ENCODE measurements at regions not wholly inside any gene's neighbourhood (a gene's known extent, or its start where the extent isn't known, plus 50 kb on each side); places are given as distances from the start of the nearest gene placed in this dataset.
"Not testable (repeated sequence)": the region's sequence is repeated elsewhere in the genome, so short reads cannot be mapped to it uniquely, and the experiment has no call there.

- 69 to 79% methylated on average over 1 of the region's 1 CpG for WGBS, 2 donors
These were observed 650.7 kb upstream of the GRID2 start for GRCh38 chr4:91653067-91653466.

GRCh38 chr4:91681091-91681490, 622.7 kb upstream of the GRID2 start:
- ATAC-seq = no peak
- no peak overlapping the region for H3K27ac ChIP-seq
- peaks cover 0 to 7% (median 0%) of the 10 kb centered on the region in 11 donors for H3K9me3 ChIP-seq
- no peaks in the 10 kb centered on the region for H3K27me3 ChIP-seq
- intact Hi-C loops (cut with DNase I) = no loop called here
- no peak for DNase-seq
- no peaks in the 10 kb centered on the region for H3K4me1 ChIP-seq
- H3K36me3 ChIP-seq = no peaks in the 10 kb centered on the region
- TF ChIP-seq, protein P1, sequence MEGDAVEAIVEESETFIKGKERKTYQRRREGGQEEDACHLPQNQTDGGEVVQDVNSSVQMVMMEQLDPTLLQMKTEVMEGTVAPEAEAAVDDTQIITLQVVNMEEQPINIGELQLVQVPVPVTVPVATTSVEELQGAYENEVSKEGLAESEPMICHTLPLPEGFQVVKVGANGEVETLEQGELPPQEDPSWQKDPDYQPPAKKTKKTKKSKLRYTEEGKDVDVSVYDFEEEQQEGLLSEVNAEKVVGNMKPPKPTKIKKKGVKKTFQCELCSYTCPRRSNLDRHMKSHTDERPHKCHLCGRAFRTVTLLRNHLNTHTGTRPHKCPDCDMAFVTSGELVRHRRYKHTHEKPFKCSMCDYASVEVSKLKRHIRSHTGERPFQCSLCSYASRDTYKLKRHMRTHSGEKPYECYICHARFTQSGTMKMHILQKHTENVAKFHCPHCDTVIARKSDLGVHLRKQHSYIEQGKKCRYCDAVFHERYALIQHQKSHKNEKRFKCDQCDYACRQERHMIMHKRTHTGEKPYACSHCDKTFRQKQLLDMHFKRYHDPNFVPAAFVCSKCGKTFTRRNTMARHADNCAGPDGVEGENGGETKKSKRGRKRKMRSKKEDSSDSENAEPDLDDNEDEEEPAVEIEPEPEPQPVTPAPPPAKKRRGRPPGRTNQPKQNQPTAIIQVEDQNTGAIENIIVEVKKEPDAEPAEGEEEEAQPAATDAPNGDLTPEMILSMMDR (IDR thresholded peaks at IDR 0.05) = no peak
- H3K4me3 ChIP-seq = no peak overlapping the region

More at GRCh38 chr4:91653067-91653466, 650.7 kb upstream of the GRID2 start:
- Histone ChIP-seq H3K27ac (no peak overlapping the region), H3K36me3 (no peaks in the 10 kb centered on the region), H3K4me1 (no peaks in the 10 kb centered on the region), H3K9me3 (peaks cover 0 to 4% (median 0%) of the 10 kb centered on the region in 11 donors), H3K4me3 (no peak overlapping the region), H3K27me3 (no peaks in the 10 kb centered on the region)
- intact Hi-C loops (cut with DNase I) = no loop called here
- DNase-seq (no peak), ATAC-seq (no peak)
- TF ChIP-seq, protein P1 (IDR thresholded peaks at IDR 0.05) = no peak

GRCh38 chr4:91681544-91681943, 622.2 kb upstream of the GRID2 start:
- ATAC-seq = no peak
- DNase-seq = no peak
- peaks cover 0 to 6% (median 0%) of the 10 kb centered on the region in 11 donors for H3K9me3 ChIP-seq
- H3K27me3 ChIP-seq = no peaks in the 10 kb centered on the region
- no peak overlapping the region for H3K4me3 ChIP-seq
- intact Hi-C loops (cut with DNase I) = no loop called here
- H3K36me3 ChIP-seq = no peaks in the 10 kb centered on the region
- H3K4me1 ChIP-seq = no peaks in the 10 kb centered on the region
- H3K27ac ChIP-seq = no peak overlapping the region
- TF ChIP-seq, protein P1 (IDR thresholded peaks at IDR 0.05) = no peak
- WGBS, 2 donors = 48 to 55% methylated on average over 1 of the region's 1 CpG

GRCh38 chr4:91684955-91685354, 618.8 kb upstream of the GRID2 start:
- WGBS, 2 donors = 62 to 65% methylated on average over 1 of the region's 1 CpG
- Histone ChIP-seq H3K27ac (no peak overlapping the region), H3K4me1 (no peaks in the 10 kb centered on the region), H3K27me3 (no peaks in the 10 kb centered on the region), H3K36me3 (no peaks in the 10 kb centered on the region), H3K4me3 (no peak overlapping the region), H3K9me3 (no peaks in the 10 kb centered on the region)
- DNase-seq (no peak), ATAC-seq (no peak)
- intact Hi-C loops (cut with DNase I) = no loop called here
- TF ChIP-seq, protein P1 (IDR thresholded peaks at IDR 0.05) = no peak

DNA sequence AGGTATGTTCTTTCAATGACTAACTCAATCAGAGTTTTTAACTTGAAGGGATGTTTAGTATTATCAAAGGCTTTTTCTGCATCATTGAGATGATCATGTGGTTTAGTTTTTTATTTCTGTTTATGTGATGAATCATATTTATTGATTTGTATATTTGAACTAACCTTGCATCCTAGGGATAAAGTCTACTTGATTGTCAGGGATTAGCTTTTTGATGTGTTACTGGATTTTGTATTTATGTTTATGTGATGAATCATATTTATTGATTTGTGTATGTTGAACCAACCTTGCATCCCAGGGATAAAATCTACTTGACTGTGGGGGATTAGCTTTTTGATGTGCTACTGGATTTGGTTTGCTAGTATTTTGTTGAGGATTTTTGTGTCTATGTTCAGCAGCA, 615.4 kb upstream of the GRID2 start:
- DNase-seq (no peak), ATAC-seq (no peak)
- Histone ChIP-seq H3K27me3 (no peaks in the 10 kb centered on the region), H3K9me3 (peaks cover 0 to 9% (median 0%) of the 10 kb centered on the region in 11 donors), H3K27ac (no peak overlapping the region), H3K36me3 (no peaks in the 10 kb centered on the region), H3K4me3 (no peak overlapping the region), H3K4me1 (no peaks in the 10 kb centered on the region)
- intact Hi-C loops (cut with DNase I) = no loop called here
- TF ChIP-seq, protein P1 (IDR thresholded peaks at IDR 0.05) = no peak

DNA sequence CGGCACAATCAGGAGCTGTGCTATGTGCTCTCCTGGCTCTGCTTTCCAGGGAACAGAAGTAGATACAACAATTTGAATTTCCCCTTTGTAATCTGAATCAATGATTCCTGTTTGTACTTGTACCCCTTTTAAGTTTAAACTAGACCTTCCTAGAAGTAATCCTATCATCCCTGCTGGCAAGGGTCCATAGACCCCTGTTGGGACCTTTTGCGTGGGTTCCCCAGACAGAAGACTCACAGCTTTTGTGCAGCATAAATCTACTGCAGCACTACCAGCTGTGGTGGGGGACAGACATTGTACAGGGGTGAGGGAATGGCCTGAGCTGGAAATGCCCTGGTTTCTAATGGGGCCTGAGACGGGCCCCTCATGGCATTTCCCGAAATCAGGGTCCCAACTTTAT, 604.1 kb upstream of the GRID2 start:
- H3K4me1 ChIP-seq; DNase-seq; H3K36me3 ChIP-seq; intact Hi-C loops (cut with DNase I); H3K27me3 ChIP-seq; H3K27ac ChIP-seq; H3K4me3 ChIP-seq; ATAC-seq: not testable (repeated sequence)
- WGBS, 2 donors = 44 to 49% methylated on average over 4 of the region's 4 CpGs
- peaks cover 0 to 13% (median 0%) of the 10 kb centered on the region in 11 donors for H3K9me3 ChIP-seq
